ENCODE measurements at regions not wholly inside any gene's neighbourhood (a gene's known extent, or its start where the extent isn't known, plus 50 kb on each side); places are given as distances from the start of the nearest gene placed in this dataset.

DNA sequence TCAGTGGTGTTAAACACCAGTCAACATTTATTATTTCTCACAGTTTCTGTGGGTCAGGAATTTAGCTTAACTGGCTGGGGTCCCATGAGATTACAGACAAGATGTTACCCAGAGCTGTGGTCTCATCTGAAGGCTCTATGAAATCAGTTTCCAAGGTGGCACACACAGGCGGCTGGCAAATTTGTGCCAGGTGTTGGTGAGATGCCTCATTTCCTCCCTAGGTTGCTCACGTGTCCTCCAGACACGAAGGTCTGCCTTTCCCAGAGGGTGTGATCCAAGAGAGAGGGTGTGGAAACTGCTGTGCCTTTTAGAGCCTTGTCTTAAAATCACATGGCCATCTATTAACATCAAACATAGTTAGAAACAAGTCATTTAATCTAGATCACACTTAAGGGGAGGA, 209.0 kb downstream of the JCAD start:
- no peak for TF ChIP-seq POLR2A (IDR thresholded peaks at IDR 0.05)
- TF ChIP-seq, protein P1, sequence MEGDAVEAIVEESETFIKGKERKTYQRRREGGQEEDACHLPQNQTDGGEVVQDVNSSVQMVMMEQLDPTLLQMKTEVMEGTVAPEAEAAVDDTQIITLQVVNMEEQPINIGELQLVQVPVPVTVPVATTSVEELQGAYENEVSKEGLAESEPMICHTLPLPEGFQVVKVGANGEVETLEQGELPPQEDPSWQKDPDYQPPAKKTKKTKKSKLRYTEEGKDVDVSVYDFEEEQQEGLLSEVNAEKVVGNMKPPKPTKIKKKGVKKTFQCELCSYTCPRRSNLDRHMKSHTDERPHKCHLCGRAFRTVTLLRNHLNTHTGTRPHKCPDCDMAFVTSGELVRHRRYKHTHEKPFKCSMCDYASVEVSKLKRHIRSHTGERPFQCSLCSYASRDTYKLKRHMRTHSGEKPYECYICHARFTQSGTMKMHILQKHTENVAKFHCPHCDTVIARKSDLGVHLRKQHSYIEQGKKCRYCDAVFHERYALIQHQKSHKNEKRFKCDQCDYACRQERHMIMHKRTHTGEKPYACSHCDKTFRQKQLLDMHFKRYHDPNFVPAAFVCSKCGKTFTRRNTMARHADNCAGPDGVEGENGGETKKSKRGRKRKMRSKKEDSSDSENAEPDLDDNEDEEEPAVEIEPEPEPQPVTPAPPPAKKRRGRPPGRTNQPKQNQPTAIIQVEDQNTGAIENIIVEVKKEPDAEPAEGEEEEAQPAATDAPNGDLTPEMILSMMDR (IDR thresholded peaks at IDR 0.05): no peak
